ENCODE measurements at regions not wholly inside any gene's neighbourhood (a gene's known extent, or its start where the extent isn't known, plus 50 kb on each side); places are given as distances from the start of the nearest gene placed in this dataset.
"Not testable (repeated sequence)": the region's sequence is repeated elsewhere in the genome, so short reads cannot be mapped to it uniquely, and the experiment has no call there.

DNA sequence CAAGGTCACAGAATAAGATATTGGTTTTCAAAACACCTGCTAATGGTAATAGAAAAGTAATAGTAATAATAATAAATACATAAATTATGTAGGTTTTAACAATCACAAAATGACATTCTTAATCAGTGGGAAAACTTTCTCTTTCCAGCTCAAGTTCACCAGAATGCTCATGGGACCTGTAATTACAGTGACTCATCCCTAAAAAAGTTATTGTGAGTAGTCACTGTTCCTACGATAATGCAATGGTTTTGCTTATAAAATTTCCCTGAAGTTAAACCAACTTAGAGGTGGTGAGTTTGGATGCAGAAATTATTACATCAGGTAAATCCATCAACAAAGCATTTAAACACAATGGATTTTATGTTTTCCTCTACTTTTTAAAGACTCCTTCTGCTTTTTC lies 502.3 kb downstream of the PID1 start:
- Histone ChIP-seq H3K27ac (ENCODE audit: low read depth in 1 of 2, low read length in 2 of 2) (no peak overlapping the region), H3K4me2 (replicated peaks; ENCODE audit: extremely low read depth, low read length, poor library complexity, severe bottlenecking) (no peak overlapping the region), H3K4me1 (ENCODE audit: control insufficient read depth in 1 of 2, insufficient read depth in 2 of 2, low read length in 2 of 2) (no peaks in the 10 kb centered on the region), H3K79me2 (ENCODE audit: insufficient read depth, low read length) (no peaks in the 10 kb centered on the region), H3K27me3 (ENCODE audit: control insufficient read depth in 2 of 2, insufficient read depth in 2 of 2, low read length in 2 of 2) (no peaks in the 10 kb centered on the region), H3K9me3 (replicated peaks in 1 of 2; ENCODE audit: control insufficient read depth in 1 of 2, insufficient read depth in 1 of 2, low read length in 2 of 2) (peaks cover 0 to 18% of the 10 kb centered on the region in 2 donors), H2AFZ (ENCODE audit: insufficient read depth, low read depth, low read length, poor library complexity, severe bottlenecking) (no peak overlapping the region), H3K4me3 (replicated peaks in 1 of 3; ENCODE audit: low read depth in 2 of 3, low read length in 3 of 3) (no peak overlapping the region), H3K9ac (ENCODE audit: insufficient read depth, low read length, poor library complexity, severe bottlenecking) (no peak overlapping the region), H4K20me1 (ENCODE audit: insufficient read depth, low read length) (no peaks in the 10 kb centered on the region), H3K36me3 (replicated peaks in 1 of 2; ENCODE audit: control insufficient read depth in 1 of 2, insufficient read depth in 2 of 2, low read length in 2 of 2) (no peaks in the 10 kb centered on the region)
- H3K27ac Mint-ChIP-seq, result no peak overlapping the region
- intact Hi-C loops (cut with micrococcal nuclease), result no loop called here
- WGBS (ENCODE audit: insufficient coverage), result no CpG with 5 or more reads among the region's 1 CpG
- no peak overlapping the region for H3K4me3 Mint-ChIP-seq
- H3K27me3 Mint-ChIP-seq (ENCODE audit: low read depth in 3 of 3), result peaks cover 0 to 2% (median 0%) of the 10 kb centered on the region in 3 donors
- TF ChIP-seq, protein P1, sequence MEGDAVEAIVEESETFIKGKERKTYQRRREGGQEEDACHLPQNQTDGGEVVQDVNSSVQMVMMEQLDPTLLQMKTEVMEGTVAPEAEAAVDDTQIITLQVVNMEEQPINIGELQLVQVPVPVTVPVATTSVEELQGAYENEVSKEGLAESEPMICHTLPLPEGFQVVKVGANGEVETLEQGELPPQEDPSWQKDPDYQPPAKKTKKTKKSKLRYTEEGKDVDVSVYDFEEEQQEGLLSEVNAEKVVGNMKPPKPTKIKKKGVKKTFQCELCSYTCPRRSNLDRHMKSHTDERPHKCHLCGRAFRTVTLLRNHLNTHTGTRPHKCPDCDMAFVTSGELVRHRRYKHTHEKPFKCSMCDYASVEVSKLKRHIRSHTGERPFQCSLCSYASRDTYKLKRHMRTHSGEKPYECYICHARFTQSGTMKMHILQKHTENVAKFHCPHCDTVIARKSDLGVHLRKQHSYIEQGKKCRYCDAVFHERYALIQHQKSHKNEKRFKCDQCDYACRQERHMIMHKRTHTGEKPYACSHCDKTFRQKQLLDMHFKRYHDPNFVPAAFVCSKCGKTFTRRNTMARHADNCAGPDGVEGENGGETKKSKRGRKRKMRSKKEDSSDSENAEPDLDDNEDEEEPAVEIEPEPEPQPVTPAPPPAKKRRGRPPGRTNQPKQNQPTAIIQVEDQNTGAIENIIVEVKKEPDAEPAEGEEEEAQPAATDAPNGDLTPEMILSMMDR (IDR thresholded peaks at IDR 0.05), result no peak
- no peaks in the 10 kb centered on the region for H3K36me3 Mint-ChIP-seq
- no peak for DNase-seq
- H3K9me3 Mint-ChIP-seq, result peaks cover 0 to 17% (median 5%) of the 10 kb centered on the region in 7 donors
- no peaks in the 10 kb centered on the region for H3K4me1 Mint-ChIP-seq

GRCh38 chr2:228768141-228768540 lies 502.9 kb downstream of the PID1 start:
- H3K4me3 ChIP-seq (replicated peaks in 1 of 3; ENCODE audit: low read depth in 2 of 3, low read length in 3 of 3); H3K4me3 Mint-ChIP-seq; H3K27me3 ChIP-seq (ENCODE audit: control insufficient read depth in 2 of 2, insufficient read depth in 2 of 2, low read length in 2 of 2); H3K36me3 ChIP-seq (replicated peaks in 1 of 2; ENCODE audit: control insufficient read depth in 1 of 2, insufficient read depth in 2 of 2, low read length in 2 of 2); H3K4me2 ChIP-seq (replicated peaks; ENCODE audit: extremely low read depth, low read length, poor library complexity, severe bottlenecking); H3K79me2 ChIP-seq (ENCODE audit: insufficient read depth, low read length); H3K4me1 ChIP-seq (ENCODE audit: control insufficient read depth in 1 of 2, insufficient read depth in 2 of 2, low read length in 2 of 2); H3K4me1 Mint-ChIP-seq; H4K20me1 ChIP-seq (ENCODE audit: insufficient read depth, low read length); H3K27ac ChIP-seq (ENCODE audit: low read depth in 1 of 2, low read length in 2 of 2); H2AFZ ChIP-seq (ENCODE audit: insufficient read depth, low read depth, low read length, poor library complexity, severe bottlenecking); H3K27ac Mint-ChIP-seq; DNase-seq; H3K36me3 Mint-ChIP-seq; H3K27me3 Mint-ChIP-seq (ENCODE audit: low read depth in 3 of 3); intact Hi-C loops (cut with micrococcal nuclease); H3K9ac ChIP-seq (ENCODE audit: insufficient read depth, low read length, poor library complexity, severe bottlenecking): not testable (repeated sequence)
- H3K9me3 Mint-ChIP-seq, result peaks cover 0 to 19% (median 2%) of the 10 kb centered on the region in 7 donors
- WGBS (ENCODE audit: insufficient coverage), result 50% methylated on average over 1 of the region's 3 CpGs
- peaks cover 0 to 16% of the 10 kb centered on the region in 2 donors for H3K9me3 ChIP-seq (replicated peaks in 1 of 2; ENCODE audit: control insufficient read depth in 1 of 2, insufficient read depth in 1 of 2, low read length in 2 of 2)

Data from CD14-positive monocyte (primary cell).